GM19025 (cell line): ENCODE measurements at regions not wholly inside any gene's neighbourhood (a gene's known extent, or its start where the extent isn't known, plus 50 kb on each side); places are given as distances from the start of the nearest gene placed in this dataset.

Experiments
- ATAC-seq: cut with Tn5 transposase; IDR thresholded peaks from one replicate; pipeline ENCODE4 v1.9.1; 2021; ENCODE audit warnings: mild to moderate bottlenecking, low read depth, moderate library complexity; ENCODE audit not compliant: unreplicated experiment

DNA sequence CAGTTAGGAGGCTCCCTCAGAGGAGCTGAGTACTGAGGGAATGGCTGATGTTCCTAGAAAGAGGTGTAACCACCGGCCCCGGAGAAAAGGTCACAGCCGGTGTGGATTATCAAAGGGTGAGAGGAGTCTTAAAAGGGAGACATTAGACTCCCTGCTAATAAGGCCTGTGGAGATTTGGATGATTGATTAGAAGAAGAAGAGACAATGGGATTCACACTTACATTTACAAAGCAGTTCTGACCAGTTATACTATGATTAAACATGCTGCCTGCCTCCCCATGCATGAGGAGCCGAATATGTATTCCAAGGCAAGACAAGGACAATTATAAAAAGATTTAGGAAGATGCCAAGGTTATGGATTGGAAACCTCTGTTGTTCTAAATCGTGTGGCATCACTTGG, 302.4 kb downstream of the SLC4A3 start:
- no peak for ATAC-seq

DNA sequence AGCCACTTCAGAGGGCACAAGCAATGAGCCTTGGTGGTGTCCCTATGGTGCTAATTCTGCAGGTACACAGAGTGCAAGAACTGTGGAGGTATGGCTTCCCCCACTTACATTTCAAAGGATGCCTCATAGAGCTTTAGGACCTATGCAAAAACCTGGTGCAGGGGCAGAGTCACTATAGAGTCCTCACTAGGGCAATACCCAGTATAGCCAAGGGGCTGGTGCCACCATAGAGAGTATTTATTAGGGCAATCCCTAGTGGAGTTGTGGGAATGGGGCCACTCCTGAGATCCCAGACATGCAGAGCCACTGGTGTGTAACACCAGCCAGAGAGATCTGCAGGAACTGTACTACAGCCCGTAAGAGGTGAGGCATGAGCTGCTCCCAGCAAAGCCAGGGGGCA, 312.2 kb downstream of the SLC4A3 start:
- ATAC-seq: no peak

DNA sequence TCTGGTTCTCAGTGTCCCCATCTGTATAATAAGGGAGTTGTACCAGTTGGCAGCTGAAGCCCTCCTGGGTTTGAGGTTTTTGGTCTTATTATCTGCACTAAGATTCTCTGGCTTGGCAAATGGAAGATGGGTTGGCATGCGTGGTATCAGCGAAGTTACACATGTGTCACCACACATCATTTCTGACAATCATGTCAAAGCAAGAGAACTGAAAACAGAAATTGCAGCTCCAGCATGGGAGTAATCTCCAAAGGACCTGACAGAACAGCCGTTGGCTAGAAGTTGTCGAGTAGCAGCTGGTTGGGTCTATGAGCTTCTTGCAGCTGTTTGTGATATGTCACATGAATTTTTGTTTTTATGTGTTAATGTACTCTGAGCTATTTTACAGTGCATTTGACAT, 317.4 kb downstream of the SLC4A3 start:
- ATAC-seq: no peak

DNA sequence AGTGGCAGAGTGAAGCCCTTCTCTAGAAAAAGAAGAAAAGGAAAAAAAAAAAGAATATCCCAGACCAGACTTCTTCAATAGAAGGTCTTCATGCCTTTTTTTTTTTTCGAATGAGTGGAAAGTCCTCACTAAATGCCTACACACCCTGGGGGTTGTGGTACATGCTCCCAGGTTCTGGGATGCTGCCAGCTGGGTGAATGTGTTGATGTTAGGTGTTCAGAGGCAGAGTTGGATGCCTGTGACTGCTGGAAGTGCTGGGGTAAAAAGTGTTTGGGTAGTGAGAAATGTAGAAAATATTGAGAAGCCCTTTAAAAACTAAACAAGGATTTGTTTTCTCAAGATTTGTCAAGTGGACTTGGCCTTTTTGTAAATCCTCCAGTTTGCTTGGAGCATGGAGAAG, 318.6 kb downstream of the SLC4A3 start:
- no peak for ATAC-seq

DNA sequence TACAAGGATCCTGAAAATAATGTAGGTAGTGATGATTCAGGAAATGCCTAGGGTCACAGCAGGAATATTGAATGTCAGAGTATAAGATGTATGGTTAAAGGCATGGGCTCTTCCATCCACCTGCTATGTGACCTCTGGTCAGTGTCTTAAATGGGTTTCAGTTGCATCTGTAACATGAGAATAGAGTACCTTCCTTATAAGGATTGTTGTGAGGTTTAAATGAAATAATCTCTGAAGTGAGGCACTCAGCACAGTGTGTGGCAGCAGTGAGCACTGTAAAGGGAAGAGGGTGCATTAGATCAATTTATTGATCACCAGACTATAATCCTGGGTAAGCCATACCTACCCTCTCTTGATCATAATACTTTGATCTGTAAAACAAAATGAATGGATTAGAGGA, 319.1 kb downstream of the SLC4A3 start:
- ATAC-seq: no peak

DNA sequence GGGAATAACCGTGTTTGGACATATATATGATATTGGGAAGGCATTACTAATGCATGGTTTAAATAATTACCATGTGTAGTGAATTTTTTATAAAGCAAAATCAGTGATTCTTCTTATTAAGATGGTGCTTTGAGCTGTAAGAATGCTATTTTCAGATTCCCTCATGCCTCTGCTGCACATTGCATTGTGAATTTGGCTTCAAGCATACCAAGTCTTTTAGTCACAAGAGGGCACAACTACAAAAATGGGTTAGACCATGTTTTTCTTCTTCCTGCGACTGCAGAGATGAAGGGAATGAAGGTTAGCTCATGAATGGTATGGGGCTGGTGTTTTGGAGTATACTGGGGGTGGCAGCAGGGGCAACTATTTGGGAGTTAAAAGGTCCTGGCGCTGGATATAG, 320.1 kb downstream of the SLC4A3 start:
- ATAC-seq: no peak

DNA sequence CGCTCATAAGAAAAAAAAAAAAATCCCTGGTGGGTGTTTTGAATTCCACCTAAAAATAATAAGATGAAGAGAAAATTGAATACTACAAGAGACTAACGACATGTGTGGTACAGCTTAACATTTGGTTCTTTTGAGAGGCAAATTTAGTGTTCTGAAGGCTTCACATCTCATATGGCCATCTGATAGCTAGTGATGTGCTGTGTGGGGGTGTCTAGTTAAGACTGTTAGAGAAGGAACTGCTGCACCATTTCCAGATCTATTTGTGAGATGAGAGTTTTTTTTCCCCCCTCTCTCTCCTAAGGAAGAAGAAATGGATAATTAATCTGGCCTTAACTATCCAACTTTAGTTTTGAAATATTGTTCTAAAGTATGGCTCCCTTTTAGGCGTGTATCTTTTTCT, 321.6 kb downstream of the SLC4A3 start:
- no peak for ATAC-seq

DNA sequence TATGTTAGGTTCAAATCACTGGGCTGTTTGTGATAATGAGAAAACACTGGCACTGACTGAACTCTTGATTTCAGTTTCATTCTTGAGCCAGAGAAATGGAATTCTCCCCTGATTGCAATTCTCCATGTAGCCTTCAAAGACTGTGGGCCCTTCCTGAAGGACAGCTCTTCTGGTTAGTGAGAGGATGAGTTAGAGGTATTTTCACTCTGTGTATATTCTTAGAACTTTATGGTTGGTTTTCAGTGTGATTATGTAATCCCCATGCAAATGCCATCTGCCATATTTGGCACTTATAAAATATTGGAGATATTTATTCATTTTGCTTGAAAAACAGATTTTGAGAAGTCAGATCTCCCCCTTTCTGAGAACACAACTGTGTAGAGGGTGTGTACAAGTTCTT, 323.7 kb downstream of the SLC4A3 start:
- ATAC-seq: no peak

DNA sequence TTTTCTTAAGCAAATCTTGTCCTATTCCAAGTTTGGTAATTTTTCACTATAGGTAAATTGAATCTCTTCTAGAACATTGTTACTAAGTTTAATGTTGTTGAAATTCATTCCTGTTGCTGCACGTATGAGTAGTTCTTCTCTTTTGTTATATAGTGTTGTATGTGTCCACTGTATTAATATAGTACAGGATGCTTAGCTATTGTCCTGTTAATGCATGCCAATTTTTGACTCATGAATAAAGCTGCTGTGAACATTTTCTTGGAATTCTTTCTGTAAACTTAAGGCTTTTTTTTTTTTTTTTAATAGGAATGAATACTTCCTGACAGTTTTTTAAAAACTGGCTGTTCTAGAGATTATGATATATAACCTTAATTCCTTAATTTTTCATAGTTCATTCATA, 326.9 kb downstream of the SLC4A3 start:
- no peak for ATAC-seq

DNA sequence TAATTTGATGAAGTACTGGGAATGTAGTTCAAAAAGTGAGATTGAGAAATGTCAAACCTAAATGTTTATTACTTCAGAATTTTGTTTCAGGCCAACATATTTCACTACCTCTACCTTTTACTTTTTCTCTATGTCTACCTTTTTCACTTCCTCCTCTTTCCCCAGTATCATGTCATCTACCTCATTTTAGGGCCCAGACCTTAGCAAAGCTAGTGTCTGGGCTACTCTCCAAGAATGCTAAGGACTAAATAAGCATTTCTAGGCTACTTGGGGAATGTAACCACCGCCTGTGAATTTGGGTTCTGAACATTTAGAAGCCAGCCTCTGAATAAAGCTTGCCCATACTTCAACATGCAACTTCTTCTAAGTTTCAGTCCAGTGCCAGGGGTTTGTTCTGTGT, 330.4 kb downstream of the SLC4A3 start:
- no peak for ATAC-seq

DNA sequence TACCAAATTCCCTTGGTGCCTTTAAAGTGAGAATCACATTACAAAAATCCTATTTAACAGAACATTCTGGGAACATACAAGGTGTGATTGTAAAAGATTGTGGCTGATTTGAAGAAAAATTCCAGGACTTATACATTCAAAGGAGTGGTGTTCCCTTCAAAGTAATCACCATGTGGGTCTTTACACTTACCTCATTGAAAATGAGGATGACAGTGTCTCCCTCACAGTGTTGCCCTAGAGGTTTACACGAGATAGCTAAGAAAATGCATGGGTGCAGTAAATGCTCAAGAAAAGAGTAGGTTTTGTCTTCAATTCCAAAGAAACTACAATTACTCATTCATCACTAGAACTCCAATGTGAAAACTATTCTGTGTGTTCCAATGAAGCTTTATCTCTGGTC, 331.5 kb downstream of the SLC4A3 start:
- ATAC-seq: no peak

DNA sequence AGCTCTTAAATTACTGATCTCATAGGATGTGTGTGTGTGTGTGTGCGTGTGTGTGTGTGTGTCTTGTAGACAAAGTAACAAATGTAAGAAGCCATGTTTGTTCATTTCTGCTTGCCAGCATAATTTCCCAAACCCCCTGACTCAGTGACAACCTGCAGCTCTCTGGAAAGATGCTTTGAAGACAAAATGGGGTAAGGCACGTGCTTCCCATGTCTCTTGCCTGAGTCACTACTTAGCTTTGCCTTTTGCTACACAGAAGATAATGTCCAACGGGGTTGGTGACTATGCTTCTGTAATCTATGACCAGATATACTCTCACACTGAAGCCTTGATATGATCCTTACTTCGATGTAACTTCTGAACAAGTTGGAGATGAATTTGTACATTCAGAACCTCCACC, 332.0 kb downstream of the SLC4A3 start:
- no peak for ATAC-seq

DNA sequence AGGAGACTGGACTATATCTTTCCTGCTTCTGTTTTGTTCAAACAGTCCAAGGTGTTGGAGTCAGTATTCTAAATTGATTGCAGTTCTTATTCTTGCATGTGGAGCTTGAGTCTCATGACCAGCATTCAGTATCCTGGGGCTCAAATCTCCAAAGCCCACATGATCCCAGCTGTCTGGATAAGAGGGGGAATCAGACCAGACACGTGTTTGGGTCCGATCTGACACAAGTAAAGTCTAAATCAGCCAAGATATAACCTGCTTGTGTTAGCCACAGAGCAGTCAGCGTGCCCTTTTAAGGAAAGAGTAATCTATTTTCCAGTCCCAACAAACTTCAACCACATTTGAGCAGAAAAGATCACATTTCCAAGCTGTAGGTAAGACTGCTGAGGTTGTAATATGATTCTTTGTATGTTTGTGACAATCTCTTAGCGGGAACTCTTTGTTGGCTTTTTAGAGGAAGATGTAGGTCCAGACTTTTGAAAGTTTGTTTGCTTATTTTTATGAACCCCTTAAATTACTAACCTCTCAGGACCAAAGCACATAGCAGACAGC, 334.6 kb downstream of the SLC4A3 start:
- ATAC-seq: no peak

DNA sequence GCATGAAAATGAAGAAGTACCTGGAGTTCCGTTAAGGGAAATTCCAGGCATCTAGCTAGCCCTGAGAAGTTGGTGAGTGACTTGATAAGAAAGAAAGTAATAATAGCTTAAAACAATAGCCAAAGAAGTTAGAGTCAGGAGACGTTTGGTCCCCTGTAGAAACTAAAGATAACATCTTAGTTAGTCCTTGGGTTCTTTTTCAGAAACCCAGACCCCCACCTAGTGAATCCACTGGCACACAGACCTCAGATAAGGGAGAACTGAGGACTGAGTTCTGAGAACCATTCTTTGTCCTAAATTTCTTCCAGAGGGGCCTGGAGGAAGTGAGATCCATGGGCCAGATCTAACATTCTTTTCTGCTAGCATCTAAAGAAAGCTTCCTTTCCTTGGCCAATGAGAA, 335.4 kb downstream of the SLC4A3 start:
- no peak for ATAC-seq

DNA sequence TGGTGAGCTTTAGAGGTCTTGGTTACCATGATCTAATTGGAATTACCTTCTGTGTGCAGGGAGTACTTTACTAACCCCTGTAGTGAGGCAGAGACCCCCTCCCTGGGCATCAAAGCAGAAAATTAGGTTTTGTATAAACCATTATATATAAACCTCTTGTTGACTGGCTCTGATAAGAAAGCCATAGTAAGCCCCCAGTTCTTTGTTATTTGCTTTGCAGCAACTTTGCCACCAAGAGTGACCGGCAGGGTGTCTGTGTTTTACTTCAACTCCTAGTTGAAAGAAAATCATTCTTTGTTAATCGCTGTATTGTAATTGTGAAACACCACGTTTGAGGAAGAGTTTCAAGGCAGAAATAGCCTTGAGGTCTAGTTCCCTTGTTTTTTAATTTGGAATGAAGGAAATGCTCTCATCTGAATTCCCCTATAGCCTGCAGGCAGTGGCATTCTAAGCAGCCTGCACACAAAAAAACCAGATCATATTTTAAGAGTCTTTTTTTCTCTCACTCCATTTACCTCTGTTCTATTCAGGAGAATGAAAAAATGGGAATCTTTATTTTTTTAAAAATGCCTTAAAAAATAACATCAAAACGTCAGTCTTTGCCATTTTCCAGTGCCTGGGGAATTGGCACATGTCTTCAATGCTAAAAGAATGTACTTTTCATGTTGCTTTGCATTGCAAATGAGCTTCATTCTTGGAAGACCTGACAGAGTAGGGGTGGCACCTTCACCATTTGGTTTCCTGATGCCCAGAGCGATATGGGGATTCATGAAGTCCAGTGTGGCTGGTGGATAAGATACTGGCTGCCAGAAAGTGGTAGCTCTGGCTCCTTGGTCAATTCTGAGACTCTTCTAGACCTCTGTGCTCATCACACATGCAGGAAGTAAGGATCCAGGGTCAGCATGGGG, 338.1 kb downstream of the SLC4A3 start:
- no peak for ATAC-seq

DNA sequence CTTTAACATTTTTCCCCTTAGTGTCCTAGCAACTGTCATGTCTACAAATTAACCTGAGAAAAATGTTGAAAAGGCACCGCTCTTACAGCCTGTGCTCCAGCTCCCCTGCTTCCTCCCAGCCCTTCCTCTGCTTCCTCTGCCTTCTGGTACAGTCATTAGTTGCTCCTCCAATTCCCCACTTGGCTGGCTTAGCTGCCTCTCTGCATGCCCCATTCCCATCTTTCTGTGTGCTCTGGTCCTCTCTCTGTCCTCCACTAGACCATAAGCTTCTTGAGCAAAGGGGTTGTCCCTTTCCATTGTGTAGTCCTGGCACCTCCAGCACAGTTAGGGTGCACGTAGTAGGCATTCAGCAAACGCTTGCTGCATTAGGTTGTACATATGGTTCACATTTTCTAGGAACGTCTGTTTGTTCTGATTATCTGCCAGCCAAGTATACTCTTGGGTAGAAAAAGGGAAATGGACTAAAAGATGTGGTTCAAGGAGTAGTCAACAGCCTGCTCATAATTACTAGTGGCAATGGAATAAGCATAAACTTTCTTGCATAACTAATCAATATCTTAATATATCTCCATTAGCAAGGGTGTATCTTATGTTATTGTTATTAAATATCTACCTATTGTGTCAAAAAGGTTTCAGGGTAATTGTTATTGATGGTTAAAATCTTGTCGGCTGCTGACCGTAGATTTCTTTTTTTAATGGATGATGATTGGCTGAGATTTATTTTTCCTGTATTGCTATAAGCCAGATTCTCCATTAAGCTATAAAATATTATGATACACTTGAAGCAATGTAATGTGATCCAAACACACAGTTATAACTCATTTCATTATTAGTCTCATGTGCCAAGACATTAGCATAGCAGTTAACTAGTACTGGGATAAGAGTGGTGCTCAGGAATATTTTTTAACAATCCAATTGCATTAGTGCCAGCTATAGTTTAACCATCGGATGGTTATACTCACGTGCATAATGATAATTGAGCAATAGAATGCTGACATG, 340.1 kb downstream of the SLC4A3 start:
- ATAC-seq: no peak

DNA sequence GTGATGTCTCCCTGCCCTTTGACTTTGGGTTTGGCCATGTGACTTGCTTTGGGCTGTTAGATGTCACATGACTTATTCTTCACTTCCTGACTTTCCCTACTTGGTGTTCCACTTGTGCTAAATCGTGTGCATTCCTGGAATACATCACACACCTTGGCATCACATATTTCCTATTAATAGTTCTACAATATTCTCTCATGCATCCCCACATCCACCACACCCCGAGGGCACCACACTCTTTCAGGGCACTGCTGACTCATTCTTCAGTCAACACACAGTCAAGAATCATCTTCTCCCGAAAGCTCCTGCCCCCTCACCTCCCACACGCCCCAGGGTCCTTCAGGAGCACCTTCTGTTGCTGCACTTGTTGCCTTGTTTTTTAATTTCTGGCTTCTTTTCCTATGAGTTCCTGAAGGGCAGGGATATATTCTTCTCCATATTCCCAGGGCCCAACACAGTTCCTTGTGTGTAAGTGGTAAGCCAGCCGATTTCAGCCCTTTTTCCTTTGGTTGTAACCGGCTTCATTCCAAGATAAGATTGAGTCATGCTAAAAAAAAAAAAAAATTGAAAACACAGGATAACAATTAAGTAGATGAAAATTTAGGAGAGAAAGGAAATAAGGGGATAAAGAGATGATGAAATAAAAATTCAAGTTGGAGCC, 341.4 kb downstream of the SLC4A3 start:
- no peak for ATAC-seq

DNA sequence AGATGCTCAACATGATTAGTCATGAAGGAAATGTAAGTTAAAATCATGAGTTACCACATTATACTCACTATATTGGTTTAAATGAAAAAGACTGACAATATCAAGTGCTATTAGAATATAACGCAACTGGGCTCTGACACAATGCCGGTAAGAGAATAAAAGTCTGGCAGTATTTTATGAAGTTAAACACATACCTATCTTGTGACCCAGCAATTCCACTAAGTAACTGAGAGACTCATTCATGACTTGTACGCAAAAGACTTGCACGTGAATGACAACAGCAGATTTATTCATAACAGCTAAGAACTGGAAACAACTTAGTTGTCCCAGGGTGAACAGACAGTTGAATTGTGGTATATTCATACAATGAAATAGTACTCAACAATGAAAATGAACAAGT, 342.1 kb downstream of the SLC4A3 start:
- no peak for ATAC-seq

DNA sequence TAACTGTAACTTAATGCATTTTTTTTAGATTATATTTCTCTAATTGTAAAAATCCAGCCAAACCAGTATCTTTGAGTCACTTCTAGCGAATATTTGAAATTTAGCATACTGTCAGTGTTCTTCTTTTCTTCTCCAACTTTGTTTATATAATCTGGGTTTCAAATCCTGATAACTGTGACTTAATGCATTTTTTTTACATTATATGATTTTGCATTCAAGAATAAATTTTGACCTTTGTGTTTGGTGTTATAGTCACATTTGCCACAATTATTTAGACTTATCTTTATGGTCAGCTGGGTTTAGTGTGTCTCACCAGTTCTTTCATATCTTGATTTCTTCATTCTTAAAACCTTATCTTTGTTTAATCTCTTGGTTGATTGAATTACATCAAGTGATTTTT, 345.7 kb downstream of the SLC4A3 start:
- ATAC-seq: no peak

DNA sequence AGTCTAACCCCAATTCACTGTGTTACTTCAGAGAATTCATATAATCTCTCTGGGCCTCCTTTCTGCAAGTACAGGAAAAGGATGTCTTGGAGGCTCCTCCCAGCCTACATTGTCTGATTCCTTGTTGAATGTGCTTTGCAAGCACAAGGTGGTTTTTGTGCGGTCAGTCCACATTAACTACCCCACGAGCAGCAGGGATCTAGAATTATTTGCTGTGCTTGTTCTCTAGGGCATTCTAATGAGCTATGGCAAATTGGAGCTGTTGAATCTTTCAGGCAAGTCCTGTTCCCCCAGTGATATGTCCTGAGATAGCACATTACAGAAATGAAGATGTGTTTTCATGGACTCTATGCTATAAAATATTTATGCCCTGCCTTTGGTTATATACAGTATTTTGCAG, 349.4 kb downstream of the SLC4A3 start:
- no peak for ATAC-seq

DNA sequence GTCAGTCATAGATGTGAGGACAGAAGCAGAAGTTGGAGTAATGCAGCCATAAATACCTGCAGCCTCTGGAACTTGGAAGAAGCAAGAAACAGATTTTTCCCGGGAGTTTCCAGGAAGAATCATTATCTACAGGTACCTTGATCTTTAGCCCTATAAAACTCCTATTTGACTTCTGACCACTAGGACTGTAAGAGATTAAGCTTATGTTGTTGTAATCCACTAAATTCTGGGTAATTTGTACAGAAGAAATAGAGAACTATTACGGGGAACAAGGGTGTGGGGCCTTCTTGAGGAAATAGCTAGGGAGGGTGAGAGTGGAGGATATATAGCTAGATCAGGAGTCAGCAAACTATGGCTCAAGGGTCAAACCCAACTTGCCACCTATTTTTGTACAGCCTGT, 353.2 kb downstream of the SLC4A3 start:
- ATAC-seq: no peak
